Stimulated activated naive B cell treated with anti-CD40 and anti-IgM and Interleukin-4, amounts not matched to agents 10 μg/mL and 1 μg/mL and 100 μg/mL, for 72 hours (primary cell): ENCODE measurements at regions not wholly inside any gene's neighbourhood (a gene's known extent, or its start where the extent isn't known, plus 50 kb on each side); places are given as distances from the start of the nearest gene placed in this dataset.
A peak's percentile ranks its signal among the peaks of the same experiment; 100 is the strongest.
"Not testable (repeated sequence)": the region's sequence is repeated elsewhere in the genome, so short reads cannot be mapped to it uniquely, and the experiment has no call there.

Source experiments
- ATAC-seq, 2 donors: fragments of 150-1000 bp; cut with Tn5 transposase; replicated peaks; 2 replicates each; pipeline ENCODE4 v1.10.0; 2021; ENCODE audit warnings: moderate library complexity in 1 of 2
- DNase-seq: peaks from one replicate; pipeline ENCODE4 v3.0.0; 2021
- H3K27ac Mint-ChIP-seq: one replicate; pipeline ENCODE4 v1.8.0; 2022; ENCODE audit warnings: mild to moderate bottlenecking, mixed read lengths
- H3K27me3 Mint-ChIP-seq, 2 donors: one replicate each; pipeline ENCODE4 v1.8.0; 2022; ENCODE audit warnings: mixed read lengths in 2 of 2
- H3K36me3 Mint-ChIP-seq, 2 donors: one replicate each; pipeline ENCODE4 v1.8.0; 2022; ENCODE audit warnings: mixed read lengths in 2 of 2, mild to moderate bottlenecking in 1 of 2
- H3K4me1 Mint-ChIP-seq, 2 donors: one replicate each; pipeline ENCODE4 v1.8.0; 2022; ENCODE audit warnings: mixed read lengths in 2 of 2, mild to moderate bottlenecking in 1 of 2
- H3K4me3 Mint-ChIP-seq, 2 donors: one replicate each; pipeline ENCODE4 v1.8.0; 2022; ENCODE audit warnings: mild to moderate bottlenecking in 2 of 2, mixed read lengths in 2 of 2, moderate library complexity in 1 of 2
- H3K9me3 Mint-ChIP-seq, 2 donors: one replicate each; pipeline ENCODE4 v1.8.0; 2022; ENCODE audit warnings: mixed read lengths in 2 of 2, mild to moderate bottlenecking in 1 of 2

- H3K27me3 Mint-ChIP-seq, H3K4me1 Mint-ChIP-seq, H3K9me3 Mint-ChIP-seq, DNase-seq: not testable (repeated sequence)
- ATAC-seq = peak; percentile 78
- Mint-ChIP-seq H3K4me3 (peak overlapping the region; percentile 81 to 82), H3K27ac (peak overlapping the region; percentile 37), H3K36me3 (peaks cover 8 to 10% of the 10 kb centered on the region in 2 donors)
Measured at GRCh38 chr16:29081829-29082639, 97.2 kb downstream of the LAT start.

- peaks cover 14 to 19% of the 10 kb centered on the region in 2 donors for H3K4me1 Mint-ChIP-seq
- peaks cover 5 to 11% of the 10 kb centered on the region in 2 donors for H3K36me3 Mint-ChIP-seq
- H3K27ac Mint-ChIP-seq = peak overlapping the region; percentile 100
- H3K27me3 Mint-ChIP-seq, H3K9me3 Mint-ChIP-seq: not testable (repeated sequence)
- H3K4me3 Mint-ChIP-seq = peak overlapping the region; percentile 98 to 99
- DNase-seq (peak; percentile 65), ATAC-seq (peak; percentile 99)
Measured at GRCh38 chr16:29074554-29075402, 89.9 kb downstream of the LAT start.

- not testable (repeated sequence) for H3K27ac Mint-ChIP-seq, H3K27me3 Mint-ChIP-seq, DNase-seq, ATAC-seq, H3K36me3 Mint-ChIP-seq, H3K9me3 Mint-ChIP-seq, H3K4me1 Mint-ChIP-seq, H3K4me3 Mint-ChIP-seq
Measured at GRCh38 chr16:29062235-29062634, 77.4 kb downstream of the LAT start.

GRCh38 chr16:29061467-29061921 is 76.6 kb downstream of the LAT start:
- H3K4me3 Mint-ChIP-seq, H3K4me1 Mint-ChIP-seq, H3K9me3 Mint-ChIP-seq, H3K27ac Mint-ChIP-seq, H3K27me3 Mint-ChIP-seq, DNase-seq, H3K36me3 Mint-ChIP-seq, ATAC-seq: not testable (repeated sequence)

- not testable (repeated sequence) for DNase-seq, H3K27me3 Mint-ChIP-seq, H3K9me3 Mint-ChIP-seq, H3K4me1 Mint-ChIP-seq, ATAC-seq, H3K4me3 Mint-ChIP-seq, H3K36me3 Mint-ChIP-seq
- H3K27ac Mint-ChIP-seq = peak overlapping the region; percentile 22
Measured at GRCh38 chr16:29060022-29060810, 75.4 kb downstream of the LAT start.

- not testable (repeated sequence) for H3K36me3 Mint-ChIP-seq, H3K27ac Mint-ChIP-seq, H3K9me3 Mint-ChIP-seq, H3K4me3 Mint-ChIP-seq, DNase-seq, H3K27me3 Mint-ChIP-seq, H3K4me1 Mint-ChIP-seq, ATAC-seq
Measured at GRCh38 chr16:29059575-29059974, 74.7 kb downstream of the LAT start.
